GM21390 (cell line): ENCODE measurements at regions not wholly inside any gene's neighbourhood (a gene's known extent, or its start where the extent isn't known, plus 50 kb on each side); places are given as distances from the start of the nearest gene placed in this dataset.
A peak's percentile ranks its signal among the peaks of the same experiment; 100 is the strongest.

Experiments used
- ATAC-seq: cut with Tn5 transposase; IDR thresholded peaks from one replicate; pipeline ENCODE4 v1.9.1; 2021; ENCODE audit not compliant: unreplicated experiment

DNA sequence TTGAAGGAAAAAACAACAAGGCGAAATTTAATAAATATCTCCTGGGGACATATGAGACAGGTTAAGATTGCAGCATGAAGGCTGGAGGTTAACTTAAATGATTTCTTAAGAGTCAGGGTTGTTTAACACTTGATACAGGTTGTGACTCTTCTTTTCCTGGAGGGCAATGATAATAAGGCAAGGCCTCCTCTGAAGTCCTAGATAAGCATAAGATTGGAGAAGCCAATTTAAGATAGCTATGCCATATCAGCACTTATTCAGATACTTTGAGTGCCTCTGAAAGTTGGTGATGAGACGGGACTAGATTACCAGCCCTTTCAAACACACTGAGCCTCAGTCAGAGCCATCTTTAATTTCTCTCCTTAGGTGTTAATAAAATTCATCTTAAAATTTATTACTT lies 350.8 kb downstream of the FBXO8 start:
- no peak for ATAC-seq

DNA sequence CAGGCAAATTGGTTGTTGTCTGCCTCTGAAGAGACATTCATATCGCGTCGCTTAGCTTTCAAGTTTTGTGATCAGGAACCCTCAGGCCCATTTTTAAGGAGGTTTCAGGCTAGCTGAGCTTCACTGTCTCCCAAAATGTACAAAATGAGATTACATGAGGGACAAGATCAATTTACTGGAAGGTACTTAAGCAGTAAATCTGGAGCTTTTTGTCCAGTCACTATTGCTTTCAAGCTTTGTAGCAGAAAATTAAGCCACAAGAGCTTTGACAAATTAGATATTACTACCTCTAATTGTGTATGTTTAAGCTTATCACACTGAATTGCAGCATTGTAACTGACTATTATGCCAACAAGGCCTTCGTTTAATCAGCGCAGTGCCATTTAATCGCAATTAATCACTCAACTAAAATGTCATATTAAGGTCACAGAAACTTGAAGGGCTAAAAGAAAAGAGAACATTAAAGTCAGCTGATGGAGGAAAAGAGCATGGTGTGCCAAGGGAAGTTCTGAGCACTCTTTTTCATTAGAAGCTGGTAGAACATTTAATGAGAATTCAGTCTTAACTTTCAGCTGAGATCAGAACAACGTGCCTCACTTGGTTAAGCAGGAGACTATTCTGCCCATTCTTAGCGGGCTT lies 353.0 kb downstream of the FBXO8 start:
- no peak for ATAC-seq

GRCh38 chr4:173929921-173930320 lies 353.5 kb downstream of the FBXO8 start:
- no peak for ATAC-seq

GRCh38 chr4:173924561-173924960 lies 358.9 kb downstream of the FBXO8 start:
- peak; percentile 56 for ATAC-seq

GRCh38 chr4:173919861-173920260 lies 363.6 kb downstream of the FBXO8 start:
- ATAC-seq, result no peak

DNA sequence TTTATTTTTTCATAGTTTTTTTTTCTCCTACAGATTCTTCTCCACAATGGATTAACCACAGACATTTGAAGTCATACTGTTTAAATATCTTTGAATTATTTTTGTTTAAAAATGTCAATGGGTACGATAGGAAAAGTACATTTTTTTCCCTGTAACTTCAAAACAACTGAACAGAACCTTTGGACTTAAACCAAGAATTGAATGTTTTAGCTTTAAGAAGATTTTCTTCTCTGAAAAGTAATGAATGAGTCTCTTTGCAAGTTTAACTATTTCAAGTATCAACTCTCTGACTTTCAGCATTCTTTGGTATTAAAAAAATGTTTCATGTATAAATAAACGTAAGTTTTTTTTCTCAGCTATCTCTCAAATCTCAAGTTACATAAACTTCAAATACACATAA lies 364.3 kb downstream of the FBXO8 start:
- ATAC-seq, result no peak

DNA sequence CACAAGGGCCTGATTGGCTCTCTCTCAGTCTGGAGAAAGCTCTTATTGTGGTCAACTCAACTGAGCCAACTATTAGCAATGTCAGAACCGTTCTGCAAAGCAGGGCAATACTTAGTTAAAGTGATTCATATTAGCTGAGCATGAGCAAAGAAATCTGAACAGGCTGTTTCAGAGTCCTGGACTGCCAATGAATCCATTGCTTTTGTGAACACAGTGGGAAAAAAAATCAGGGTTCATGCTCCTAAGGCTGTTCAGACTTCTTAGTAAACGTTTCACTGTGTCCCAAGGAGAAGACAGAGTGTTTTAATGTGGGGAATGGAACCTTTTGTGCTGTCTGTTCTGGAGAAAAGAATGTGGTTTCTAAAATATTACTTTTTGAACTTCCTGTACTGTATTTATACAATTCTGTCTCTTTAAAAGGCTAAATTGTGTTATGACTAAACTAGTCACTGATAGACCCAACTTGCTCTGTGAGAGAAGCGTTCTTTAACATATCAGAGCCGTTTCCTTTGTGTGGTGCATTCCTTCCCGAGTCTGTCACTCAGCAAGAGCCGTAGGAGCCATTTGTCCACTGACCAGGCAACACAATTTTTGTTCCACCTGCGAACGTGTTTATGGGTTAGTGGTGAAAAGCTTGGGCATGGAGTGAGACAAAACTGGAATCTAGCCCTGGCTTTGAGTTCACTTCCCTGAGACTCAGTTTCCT lies 366.1 kb downstream of the FBXO8 start:
- no peak for ATAC-seq

- ATAC-seq, result no peak
Observed at GRCh38 chr4:173913496-173913895, 370.0 kb downstream of the FBXO8 start.

- no peak for ATAC-seq
Observed at GRCh38 chr4:173912384-173912783, 371.1 kb downstream of the FBXO8 start.

- no peak for ATAC-seq
Observed at GRCh38 chr4:173910891-173911290, 372.6 kb downstream of the FBXO8 start.

DNA sequence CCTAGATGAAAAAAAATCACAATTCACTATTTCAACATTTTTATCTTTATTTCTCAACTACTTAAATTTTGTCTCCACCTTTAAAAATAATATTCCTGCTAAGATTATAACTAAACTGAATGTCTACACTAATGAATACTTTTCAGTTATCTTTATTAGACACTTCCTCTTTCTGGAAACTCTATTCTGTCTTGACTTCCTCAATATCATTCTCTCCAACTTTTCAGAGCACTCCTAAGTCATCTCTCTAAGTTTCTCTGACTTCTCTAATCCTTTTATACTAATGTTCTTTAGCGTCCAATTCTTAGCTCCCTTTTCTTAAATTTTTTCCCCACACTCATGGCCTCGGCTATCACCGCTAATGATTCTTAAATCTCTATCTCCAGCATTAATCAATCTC lies 374.2 kb downstream of the FBXO8 start:
- no peak for ATAC-seq

- ATAC-seq, result no peak
Observed at GRCh38 chr4:173899813-173900212, 369.8 kb upstream of the HAND2 start.

DNA sequence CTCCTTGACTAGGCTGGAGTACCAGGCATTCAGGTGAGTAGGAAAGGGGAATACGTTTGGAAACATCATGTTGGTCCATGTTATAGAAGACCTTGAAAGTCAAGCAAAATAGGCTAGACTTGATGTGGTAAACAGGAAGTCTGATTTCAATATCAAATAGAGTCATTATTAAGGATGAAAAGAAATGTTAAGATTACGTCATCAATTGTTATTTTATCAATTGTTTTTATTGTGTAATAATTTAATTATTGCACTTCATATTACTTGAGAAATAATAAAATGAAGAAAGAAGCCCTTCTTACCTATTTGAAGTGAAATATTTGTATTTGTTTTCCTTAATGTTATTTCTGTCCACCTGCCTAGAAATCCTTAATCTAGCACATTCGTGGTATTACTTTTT lies 361.0 kb upstream of the HAND2 start:
- ATAC-seq, result no peak

- no peak for ATAC-seq
Observed at GRCh38 chr4:173883821-173884220, 353.8 kb upstream of the HAND2 start.

GRCh38 chr4:173880897-173881296 lies 350.9 kb upstream of the HAND2 start:
- ATAC-seq, result no peak

DNA sequence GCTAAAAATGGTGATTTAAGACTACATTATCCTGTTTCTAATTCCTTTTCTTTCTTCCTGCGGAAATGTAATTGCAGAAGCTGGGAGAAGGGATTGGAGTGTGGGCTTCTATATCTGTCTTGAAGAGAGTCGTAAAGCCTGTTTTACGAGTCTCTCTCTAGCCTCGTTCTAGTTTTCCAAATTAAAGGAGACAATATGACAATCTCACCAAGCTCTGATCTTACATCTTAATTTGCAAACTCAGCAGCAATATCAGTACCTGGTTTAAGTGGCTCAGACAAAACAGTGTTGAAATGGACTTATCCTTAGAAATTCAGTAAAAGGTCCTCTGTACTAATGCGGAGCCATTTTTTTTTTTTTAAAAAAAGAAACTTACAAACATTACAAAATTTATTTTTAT lies 349.5 kb upstream of the HAND2 start:
- no peak for ATAC-seq

DNA sequence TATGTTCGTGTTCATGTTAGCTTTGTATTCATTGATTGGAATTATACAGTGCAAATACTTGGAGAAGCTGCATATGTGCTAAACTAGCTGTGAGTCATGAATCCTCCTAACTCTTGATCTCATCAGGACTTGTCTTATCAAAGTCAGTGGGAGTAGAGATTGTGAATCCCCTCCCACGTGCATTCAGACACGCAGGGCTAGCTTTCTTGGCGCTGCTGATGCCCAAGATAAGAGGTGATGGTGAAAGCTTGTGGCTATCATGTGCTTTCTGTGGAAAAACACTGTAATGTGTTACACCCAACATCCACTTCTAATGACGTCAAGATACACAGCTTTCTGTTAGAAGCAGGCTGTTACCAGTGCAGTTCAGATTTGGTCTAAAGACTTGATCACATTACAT lies 348.7 kb upstream of the HAND2 start:
- no peak for ATAC-seq

DNA sequence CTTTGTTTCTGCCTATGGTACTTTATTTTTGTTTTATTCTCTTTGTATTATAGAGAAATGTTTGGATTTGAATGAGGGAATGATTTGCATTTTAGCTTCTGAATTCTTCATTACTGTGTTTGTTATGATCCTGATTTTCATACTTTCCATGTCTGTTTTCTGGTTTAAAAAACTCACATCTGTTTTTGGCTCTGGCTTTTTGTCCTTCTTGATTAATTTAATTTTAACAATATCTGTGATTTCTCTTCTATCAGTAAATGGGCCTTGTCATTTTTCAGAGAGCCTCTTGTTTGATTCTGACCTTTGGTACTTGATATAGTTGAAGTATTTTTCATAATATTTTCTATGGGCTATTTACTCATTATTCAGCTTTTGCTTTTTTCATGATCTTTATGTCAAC lies 341.6 kb upstream of the HAND2 start:
- no peak for ATAC-seq

DNA sequence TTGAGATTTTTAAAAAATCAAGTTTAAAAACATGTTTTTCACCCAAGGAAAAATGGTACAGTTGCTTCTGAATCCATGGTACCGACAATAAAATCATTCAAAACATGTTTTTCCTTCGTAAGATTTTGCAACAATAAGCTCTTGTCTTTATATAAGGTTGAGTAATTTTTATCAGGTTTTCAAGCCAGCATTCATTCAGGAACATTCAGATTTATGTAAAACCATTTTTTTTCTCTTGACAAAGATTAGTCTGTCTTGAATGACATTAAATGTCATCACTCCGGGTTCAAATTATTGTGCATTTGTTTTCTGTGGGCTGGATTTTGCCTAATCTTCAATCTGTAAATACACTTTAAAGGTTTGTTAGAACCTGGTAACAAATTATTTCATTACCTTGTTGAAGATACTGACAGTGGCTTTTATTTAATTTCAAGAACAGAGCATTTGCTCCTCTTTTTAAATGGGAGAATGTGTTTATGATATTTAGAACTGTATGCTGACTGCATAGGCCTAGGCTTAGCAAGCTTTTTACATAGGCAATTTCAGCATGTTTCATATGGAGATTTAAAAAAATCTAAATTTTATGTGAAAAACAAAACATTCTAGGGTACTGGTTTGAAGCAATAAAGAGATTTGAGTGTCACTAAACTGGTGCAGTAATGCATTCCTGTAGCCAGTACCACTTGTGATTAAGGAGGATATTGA lies 336.4 kb upstream of the HAND2 start:
- no peak for ATAC-seq

GRCh38 chr4:173862754-173863153 lies 332.7 kb upstream of the HAND2 start:
- no peak for ATAC-seq

- ATAC-seq, result no peak
Observed at GRCh38 chr4:173860094-173860493, 330.1 kb upstream of the HAND2 start.

DNA sequence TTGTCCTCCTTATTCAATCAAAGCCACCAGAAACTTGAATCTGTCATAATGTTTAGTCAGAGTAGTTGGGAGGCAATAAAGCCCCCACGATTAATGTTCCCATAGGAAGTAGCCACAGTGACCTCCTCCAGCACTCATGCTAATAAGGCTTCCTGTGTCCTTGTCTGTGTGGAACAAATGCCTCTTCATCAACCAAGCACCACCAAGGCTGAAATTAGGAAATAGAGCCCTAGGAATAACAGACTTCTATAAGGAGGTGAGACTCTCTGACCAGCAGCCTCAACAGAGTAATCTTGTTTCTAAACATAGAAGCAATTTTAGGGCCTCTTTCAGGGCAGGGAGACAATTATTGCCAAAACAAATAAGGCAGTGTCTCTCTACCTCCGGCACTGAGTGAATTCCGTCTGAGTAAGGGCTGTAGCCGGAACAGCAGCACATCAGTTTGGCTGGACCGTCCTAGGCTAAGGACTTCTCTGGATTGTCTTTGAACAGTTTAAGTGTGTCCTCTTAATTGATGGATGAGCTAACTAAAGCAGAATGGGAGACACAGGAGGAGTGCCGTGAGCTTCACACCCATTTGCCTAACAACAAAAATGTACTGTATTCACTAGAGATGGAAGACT lies 329.2 kb upstream of the HAND2 start:
- no peak for ATAC-seq
